Neural cell (in vitro differentiated cells): ENCODE measurements at regions not wholly inside any gene's neighbourhood (a gene's known extent, or its start where the extent isn't known, plus 50 kb on each side); places are given as distances from the start of the nearest gene placed in this dataset.

Experiments
- H2AFZ ChIP-seq: fragments of 200-600, 300-800 bp; sonication (generic), shearing (Covaris generic); 2 replicates; pipeline ENCODE4 v1.6.0; 2014; ENCODE audit warnings: low read depth, mild to moderate bottlenecking, antibody characterized with exemption, low read length, moderate library complexity
- H3F3A ChIP-seq: fragments of 200-600 bp; shearing (Covaris generic); 2 replicates; pipeline ENCODE4 v1.6.1; 2016; ENCODE audit warnings: mild to moderate bottlenecking, moderate library complexity, mixed read lengths, antibody characterized with exemption, low read length; ENCODE audit not compliant: insufficient read depth, poor library complexity, severe bottlenecking
- H3K27ac ChIP-seq: fragments of 200-600, 300-800 bp; sonication (generic), shearing (Covaris generic); 2 replicates; pipeline ENCODE4 v1.5.1; 2014; ENCODE audit warnings: mild to moderate bottlenecking, low read length, moderate library complexity
- H3K27me3 ChIP-seq: fragments of 300-800, 200-600 bp; sonication (generic), shearing (Covaris generic); 2 replicates; pipeline ENCODE4 v1.6.0; 2014; ENCODE audit warnings: mild to moderate bottlenecking, low read depth, low read length, moderate library complexity; ENCODE audit not compliant: insufficient read depth
- H3K36me3 ChIP-seq: fragments of 300-800, 200-600 bp; sonication (generic), shearing (Covaris generic); 2 replicates; pipeline ENCODE4 v1.5.1; 2014; ENCODE audit warnings: mild to moderate bottlenecking, antibody characterized with exemption, low read length, moderate library complexity; ENCODE audit not compliant: insufficient read depth
- H3K4me2 ChIP-seq: fragments of 300-800, 200-600 bp; sonication (generic), shearing (Covaris generic); 2 replicates; pipeline ENCODE4 v1.6.0; 2014; ENCODE audit warnings: mild to moderate bottlenecking, low read length
- H3K4me3 ChIP-seq: fragments of 300-800, 200-600 bp; sonication (generic), shearing (Covaris generic); 2 replicates; pipeline ENCODE4 v1.5.1; 2014; ENCODE audit warnings: mild to moderate bottlenecking, low read length, moderate library complexity
- H3K79me2 ChIP-seq: fragments of 200-600 bp; shearing (Covaris generic); replicated peaks from 2 replicates; pipeline ENCODE4 v1.6.0; 2014; ENCODE audit warnings: mild to moderate bottlenecking, low read length, moderate library complexity; ENCODE audit not compliant: insufficient read depth
- H3K9ac ChIP-seq: fragments of 300-800, 200-600 bp; sonication (generic), shearing (Covaris generic); 2 replicates; pipeline ENCODE4 v1.6.1; 2016; ENCODE audit warnings: mild to moderate bottlenecking, low read length, mixed read lengths
- H3K9me2 ChIP-seq: fragments of 200-600 bp; shearing (Covaris generic); 2 replicates; pipeline ENCODE4 v1.6.1; 2016; ENCODE audit warnings: mild to moderate bottlenecking, low read length, mixed read lengths; ENCODE audit not compliant: insufficient read depth
- H3K9me3 ChIP-seq: fragments of 200-600, 300-800 bp; sonication (generic), shearing (Covaris generic); 2 replicates; pipeline ENCODE4 v1.6.1; 2016; ENCODE audit warnings: mild to moderate bottlenecking, mixed run types, low read length, moderate library complexity, mixed read lengths
- H4K20me1 ChIP-seq: fragments of 200-600 bp; shearing (Covaris generic); 2 replicates; pipeline ENCODE4 v1.6.1; 2016; ENCODE audit warnings: mild to moderate bottlenecking, mixed run types; ENCODE audit not compliant: insufficient read depth
- EP300 ChIP-seq: fragments of 450-650 bp; conservative IDR thresholded peaks from 2 replicates; pipeline ENCODE4 v1.6.1; 2014; ENCODE audit warnings: antibody characterized with exemption, mild to moderate bottlenecking, moderate library complexity; ENCODE audit not compliant: poor library complexity, severe bottlenecking
- EZH2 ChIP-seq: fragments of 200-600, 300-800 bp; shearing (Covaris generic), sonication (generic); IDR thresholded peaks from 2 replicates; pipeline ENCODE4 v1.6.1; 2014; ENCODE audit warnings: antibody characterized with exemption, low read length, borderline replicate concordance, mild to moderate bottlenecking; ENCODE audit not compliant: insufficient read depth, poor library complexity, severe bottlenecking
- MXI1 ChIP-seq: fragments of 450-650 bp; conservative IDR thresholded peaks from 2 replicates; pipeline ENCODE4 v1.6.1; 2014; ENCODE audit warnings: antibody characterized with exemption, mild to moderate bottlenecking; ENCODE audit not compliant: poor library complexity, severe bottlenecking
- POLR2AphosphoS5 ChIP-seq: IDR thresholded peaks from 2 replicates; pipeline ENCODE4 v1.6.1; 2012
- RAD21 ChIP-seq: fragments of 450-650 bp; conservative IDR thresholded peaks from 2 replicates; pipeline ENCODE4 v1.6.1; 2014; ENCODE audit warnings: antibody characterized with exemption, mild to moderate bottlenecking, moderate library complexity
- SMC3 ChIP-seq: fragments of 450-650 bp; conservative IDR thresholded peaks from 2 replicates; pipeline ENCODE4 v1.6.1; 2014; ENCODE audit warnings: antibody characterized with exemption, mild to moderate bottlenecking, moderate library complexity; ENCODE audit not compliant: poor library complexity
- TAF1 ChIP-seq: IDR thresholded peaks from 2 replicates; pipeline ENCODE4 v1.6.1; 2012; ENCODE audit warnings: low read depth
- TF ChIP-seq, protein P1 (sequence below): fragments of 450-650 bp; IDR thresholded peaks from 2 replicates; pipeline ENCODE4 v1.5.1; 2014; ENCODE audit warnings: antibody characterized with exemption, mild to moderate bottlenecking, moderate library complexity; ENCODE audit not compliant: poor library complexity, severe bottlenecking
- TF ChIP-seq, protein P2 (sequence below): IDR thresholded peaks from 2 replicates; pipeline ENCODE4 v1.6.1; 2012; ENCODE audit warnings: borderline replicate concordance

- Histone ChIP-seq H3K4me3 (no peak overlapping the region), H3K9me2 (no peaks in the 10 kb centered on the region), H3K79me2 (no peaks in the 10 kb centered on the region), H4K20me1 (no peaks in the 10 kb centered on the region), H3K9ac (no peak overlapping the region), H3K9me3 (peaks cover 5% of the 10 kb centered on the region), H2AFZ (no peak overlapping the region), H3K27me3 (no peaks in the 10 kb centered on the region), H3K4me2 (no peak overlapping the region), H3K36me3 (no peaks in the 10 kb centered on the region), H3F3A (no peaks in the 10 kb centered on the region), H3K27ac (no peak overlapping the region)
- TF ChIP-seq, protein P1, sequence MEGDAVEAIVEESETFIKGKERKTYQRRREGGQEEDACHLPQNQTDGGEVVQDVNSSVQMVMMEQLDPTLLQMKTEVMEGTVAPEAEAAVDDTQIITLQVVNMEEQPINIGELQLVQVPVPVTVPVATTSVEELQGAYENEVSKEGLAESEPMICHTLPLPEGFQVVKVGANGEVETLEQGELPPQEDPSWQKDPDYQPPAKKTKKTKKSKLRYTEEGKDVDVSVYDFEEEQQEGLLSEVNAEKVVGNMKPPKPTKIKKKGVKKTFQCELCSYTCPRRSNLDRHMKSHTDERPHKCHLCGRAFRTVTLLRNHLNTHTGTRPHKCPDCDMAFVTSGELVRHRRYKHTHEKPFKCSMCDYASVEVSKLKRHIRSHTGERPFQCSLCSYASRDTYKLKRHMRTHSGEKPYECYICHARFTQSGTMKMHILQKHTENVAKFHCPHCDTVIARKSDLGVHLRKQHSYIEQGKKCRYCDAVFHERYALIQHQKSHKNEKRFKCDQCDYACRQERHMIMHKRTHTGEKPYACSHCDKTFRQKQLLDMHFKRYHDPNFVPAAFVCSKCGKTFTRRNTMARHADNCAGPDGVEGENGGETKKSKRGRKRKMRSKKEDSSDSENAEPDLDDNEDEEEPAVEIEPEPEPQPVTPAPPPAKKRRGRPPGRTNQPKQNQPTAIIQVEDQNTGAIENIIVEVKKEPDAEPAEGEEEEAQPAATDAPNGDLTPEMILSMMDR: no peak
- no peak for TF ChIP-seq EP300
- no peak for TF ChIP-seq POLR2AphosphoS5
- no peak for TF ChIP-seq TAF1
- no peak for TF ChIP-seq EZH2
- no peak for TF ChIP-seq RAD21
- no peak for TF ChIP-seq SMC3
- TF ChIP-seq, protein P2, sequence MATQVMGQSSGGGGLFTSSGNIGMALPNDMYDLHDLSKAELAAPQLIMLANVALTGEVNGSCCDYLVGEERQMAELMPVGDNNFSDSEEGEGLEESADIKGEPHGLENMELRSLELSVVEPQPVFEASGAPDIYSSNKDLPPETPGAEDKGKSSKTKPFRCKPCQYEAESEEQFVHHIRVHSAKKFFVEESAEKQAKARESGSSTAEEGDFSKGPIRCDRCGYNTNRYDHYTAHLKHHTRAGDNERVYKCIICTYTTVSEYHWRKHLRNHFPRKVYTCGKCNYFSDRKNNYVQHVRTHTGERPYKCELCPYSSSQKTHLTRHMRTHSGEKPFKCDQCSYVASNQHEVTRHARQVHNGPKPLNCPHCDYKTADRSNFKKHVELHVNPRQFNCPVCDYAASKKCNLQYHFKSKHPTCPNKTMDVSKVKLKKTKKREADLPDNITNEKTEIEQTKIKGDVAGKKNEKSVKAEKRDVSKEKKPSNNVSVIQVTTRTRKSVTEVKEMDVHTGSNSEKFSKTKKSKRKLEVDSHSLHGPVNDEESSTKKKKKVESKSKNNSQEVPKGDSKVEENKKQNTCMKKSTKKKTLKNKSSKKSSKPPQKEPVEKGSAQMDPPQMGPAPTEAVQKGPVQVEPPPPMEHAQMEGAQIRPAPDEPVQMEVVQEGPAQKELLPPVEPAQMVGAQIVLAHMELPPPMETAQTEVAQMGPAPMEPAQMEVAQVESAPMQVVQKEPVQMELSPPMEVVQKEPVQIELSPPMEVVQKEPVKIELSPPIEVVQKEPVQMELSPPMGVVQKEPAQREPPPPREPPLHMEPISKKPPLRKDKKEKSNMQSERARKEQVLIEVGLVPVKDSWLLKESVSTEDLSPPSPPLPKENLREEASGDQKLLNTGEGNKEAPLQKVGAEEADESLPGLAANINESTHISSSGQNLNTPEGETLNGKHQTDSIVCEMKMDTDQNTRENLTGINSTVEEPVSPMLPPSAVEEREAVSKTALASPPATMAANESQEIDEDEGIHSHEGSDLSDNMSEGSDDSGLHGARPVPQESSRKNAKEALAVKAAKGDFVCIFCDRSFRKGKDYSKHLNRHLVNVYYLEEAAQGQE: no peak
- TF ChIP-seq MXI1: no peak
These were observed 88.4 kb downstream of the MAFB start for GRCh38 chr20:40600441-40601219.

- Histone ChIP-seq H3K4me2 (no peak overlapping the region), H2AFZ (no peak overlapping the region), H3K36me3 (no peaks in the 10 kb centered on the region), H3F3A (no peaks in the 10 kb centered on the region), H4K20me1 (no peaks in the 10 kb centered on the region), H3K9ac (no peak overlapping the region), H3K27me3 (no peaks in the 10 kb centered on the region), H3K4me3 (no peak overlapping the region), H3K27ac (no peak overlapping the region), H3K9me2 (no peaks in the 10 kb centered on the region), H3K79me2 (no peaks in the 10 kb centered on the region), H3K9me3 (peaks cover 5% of the 10 kb centered on the region)
- TF ChIP-seq MXI1 (no peak), POLR2AphosphoS5 (no peak), SMC3 (no peak), EZH2 (no peak), EP300 (no peak), RAD21 (no peak), TAF1 (no peak)
- TF ChIP-seq, protein P2: no peak
- TF ChIP-seq, protein P1: no peak
These were observed 89.0 kb downstream of the MAFB start for GRCh38 chr20:40599987-40600386.
